ENCODE measurements at regions not wholly inside any gene's neighbourhood (a gene's known extent, or its start where the extent isn't known, plus 50 kb on each side); places are given as distances from the start of the nearest gene placed in this dataset.

DNA sequence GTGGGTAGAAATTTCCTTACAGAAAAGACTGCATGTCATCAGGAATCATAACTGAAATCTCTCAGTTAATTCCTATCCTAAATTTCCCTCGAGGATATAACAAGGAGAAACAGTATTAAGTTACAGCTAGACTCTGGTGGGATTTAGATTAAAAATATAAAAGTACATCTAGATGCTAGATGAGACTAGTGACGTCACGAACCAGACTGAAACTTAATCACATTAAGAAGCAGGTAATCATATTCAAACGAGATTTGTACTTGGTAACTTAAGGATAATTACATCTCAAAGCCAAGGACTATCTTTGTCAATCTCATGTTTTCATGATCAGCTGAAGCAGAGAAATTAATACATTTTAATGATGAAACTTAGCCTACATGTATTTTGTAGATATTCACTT, 130.6 kb downstream of the MTNR1A start:
- Histone ChIP-seq H3K9ac (replicated peaks in 1 of 4; ENCODE audit: extremely low read depth in 1 of 4, low read depth in 3 of 4, low read length in 3 of 4) (no peak overlapping the region), H2BK5ac (ENCODE audit: low read depth, low read length) (no peak overlapping the region), H4K8ac (ENCODE audit: extremely low read depth, insufficient read depth, low read length) (no peak overlapping the region), H4K20me1 (replicated peaks in 1 of 2; ENCODE audit: control insufficient read depth in 1 of 2, insufficient read depth in 2 of 2, low read length in 2 of 2) (no peaks in the 10 kb centered on the region), H3K56ac (replicated peaks; ENCODE audit: insufficient read length, low read depth, low read length) (no peak overlapping the region), H3K79me2 (ENCODE audit: control insufficient read depth in 1 of 2, insufficient read depth in 2 of 2, low read length in 2 of 2) (no peaks in the 10 kb centered on the region), H3K36me3 (ENCODE audit: control insufficient read depth in 2 of 4, insufficient read depth in 4 of 4, low read length in 3 of 4) (no peaks in the 10 kb centered on the region), H3K14ac (ENCODE audit: insufficient read length) (no peak overlapping the region), H2BK20ac (ENCODE audit: low read length) (no peak overlapping the region), H3K79me1 (ENCODE audit: low read depth, low read length) (no peaks in the 10 kb centered on the region), H3K18ac (ENCODE audit: extremely low read depth, low read length) (no peak overlapping the region), H3K27ac (ENCODE audit: low read depth, low read length) (no peak overlapping the region), H3K23me2 (ENCODE audit: low read depth, low read length) (no peaks in the 10 kb centered on the region), H2AFZ (ENCODE audit: low read length) (no peak overlapping the region), H3K4me2 (ENCODE audit: insufficient read depth in 1 of 2, low read depth in 2 of 2, low read length in 2 of 2) (no peak overlapping the region), H2AK5ac (ENCODE audit: low read depth, low read length) (no peak overlapping the region), H4K91ac (replicated peaks; ENCODE audit: insufficient read length, low read length) (no peak overlapping the region), H2BK120ac (replicated peaks; ENCODE audit: low read depth, low read length) (no peak overlapping the region), H3K9me3 (ENCODE audit: insufficient read depth in 2 of 2, low read depth in 1 of 2, low read length in 1 of 2) (no peaks in the 10 kb centered on the region), H4K5ac (ENCODE audit: insufficient read length, low read depth, low read length) (no peak overlapping the region), H3K4ac (replicated peaks; ENCODE audit: insufficient read length, low read depth, low read length) (no peak overlapping the region), H2BK15ac (ENCODE audit: low read length) (no peak overlapping the region), H3K23ac (ENCODE audit: insufficient read length) (no peak overlapping the region), H3K27me3 (replicated peaks in 1 of 4; ENCODE audit: control insufficient read depth in 3 of 4, extremely low read depth in 1 of 4, insufficient read depth in 3 of 4, low read length in 3 of 4) (no peaks in the 10 kb centered on the region), H3K4me3 (ENCODE audit: extremely low read depth in 1 of 4, insufficient read depth in 2 of 4, low read depth in 3 of 4, low read length in 4 of 4) (no peak overlapping the region), H3K4me1 (replicated peaks in 1 of 4; ENCODE audit: control insufficient read depth in 3 of 4, insufficient read depth in 4 of 4, low read length in 3 of 4) (no peaks in the 10 kb centered on the region), H2BK12ac (ENCODE audit: low read depth, low read length) (no peak overlapping the region)
- no peak for TF ChIP-seq SIN3A (conservative IDR thresholded peaks at IDR 0.05 in 1 of 2, IDR thresholded peaks at IDR 0.05 in 1 of 2; ENCODE audit: low read depth in 1 of 2, low read length in 2 of 2)
- TF ChIP-seq YY1 (IDR thresholded peaks at IDR 0.05; ENCODE audit: low read depth, low read length): no peak
- TF ChIP-seq GTF2F1 (IDR thresholded peaks at IDR 0.05; ENCODE audit: borderline replicate concordance, low read depth, low read length): no peak
- TF ChIP-seq SAP30 (IDR thresholded peaks at IDR 0.05; ENCODE audit: insufficient read depth, insufficient replicate concordance, low read length): no peak
- no peak for TF ChIP-seq CBX5 (IDR thresholded peaks at IDR 0.05; ENCODE audit: low read depth, low read length)
- CTCF ChIA-PET (ENCODE audit: partially characterized antibody): no interaction called here
- POLR2A ChIA-PET (ENCODE audit: partially characterized antibody): no interaction called here
- 59% methylated on average over 4 of the region's 4 CpGs; no CpG with 5 or more reads in 1 of the 2 experiments for WGBS, 2 experiments (ENCODE audit: extremely low coverage in 1 of 2, insufficient coverage in 1 of 2, insufficient read length in 1 of 2, insufficient replicate concordance in 2 of 2, low coverage in 1 of 2, low lambda C conversion rate in 2 of 2, missing lambda C conversion rate in 1 of 2)
- no peak for DNase-seq (ENCODE audit: low read depth in 1 of 2, low spot score in 2 of 2)
- FAIRE-seq: no peak
